ENCODE measurements at regions not wholly inside any gene's neighbourhood (a gene's known extent, or its start where the extent isn't known, plus 50 kb on each side); places are given as distances from the start of the nearest gene placed in this dataset.

DNA sequence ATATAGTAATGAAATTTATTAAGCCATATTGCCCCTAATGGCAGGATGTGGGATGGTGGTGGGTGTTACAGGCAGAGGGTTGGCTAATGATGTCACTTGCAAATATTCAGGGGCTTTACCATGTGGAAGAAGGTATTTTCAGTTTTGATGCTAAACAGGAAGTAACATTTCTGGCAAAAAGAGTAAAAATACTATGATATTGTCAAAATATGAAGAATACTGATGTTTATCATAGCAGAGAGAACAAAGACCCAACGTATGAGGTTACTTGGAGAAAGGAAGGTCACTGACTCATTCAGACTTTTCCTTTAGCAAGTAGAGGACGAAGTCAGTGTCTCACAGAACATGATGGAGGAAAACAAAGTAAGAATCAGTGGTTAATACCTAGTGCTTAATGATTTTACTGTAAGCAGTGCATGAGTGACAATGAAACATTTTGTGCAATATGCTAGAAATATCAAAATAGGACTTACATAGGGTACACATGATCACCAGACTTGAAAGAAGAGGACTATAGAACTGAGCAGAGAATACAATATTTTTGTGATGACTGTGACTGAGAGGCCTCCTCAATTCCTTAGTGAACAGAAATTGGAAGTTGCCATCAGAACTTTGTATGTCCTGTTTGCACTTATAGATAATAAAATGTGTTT is 89.7 kb upstream of the STEAP4 start:
- no peak for DNase-seq (ENCODE audit: low read depth)
- TF ChIP-seq, protein P1, sequence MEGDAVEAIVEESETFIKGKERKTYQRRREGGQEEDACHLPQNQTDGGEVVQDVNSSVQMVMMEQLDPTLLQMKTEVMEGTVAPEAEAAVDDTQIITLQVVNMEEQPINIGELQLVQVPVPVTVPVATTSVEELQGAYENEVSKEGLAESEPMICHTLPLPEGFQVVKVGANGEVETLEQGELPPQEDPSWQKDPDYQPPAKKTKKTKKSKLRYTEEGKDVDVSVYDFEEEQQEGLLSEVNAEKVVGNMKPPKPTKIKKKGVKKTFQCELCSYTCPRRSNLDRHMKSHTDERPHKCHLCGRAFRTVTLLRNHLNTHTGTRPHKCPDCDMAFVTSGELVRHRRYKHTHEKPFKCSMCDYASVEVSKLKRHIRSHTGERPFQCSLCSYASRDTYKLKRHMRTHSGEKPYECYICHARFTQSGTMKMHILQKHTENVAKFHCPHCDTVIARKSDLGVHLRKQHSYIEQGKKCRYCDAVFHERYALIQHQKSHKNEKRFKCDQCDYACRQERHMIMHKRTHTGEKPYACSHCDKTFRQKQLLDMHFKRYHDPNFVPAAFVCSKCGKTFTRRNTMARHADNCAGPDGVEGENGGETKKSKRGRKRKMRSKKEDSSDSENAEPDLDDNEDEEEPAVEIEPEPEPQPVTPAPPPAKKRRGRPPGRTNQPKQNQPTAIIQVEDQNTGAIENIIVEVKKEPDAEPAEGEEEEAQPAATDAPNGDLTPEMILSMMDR (conservative IDR thresholded peaks at IDR 0.05; ENCODE audit: low read depth, low read length): no peak
- no peak overlapping the region for H3K4me3 ChIP-seq (ENCODE audit: low read length)

DNA sequence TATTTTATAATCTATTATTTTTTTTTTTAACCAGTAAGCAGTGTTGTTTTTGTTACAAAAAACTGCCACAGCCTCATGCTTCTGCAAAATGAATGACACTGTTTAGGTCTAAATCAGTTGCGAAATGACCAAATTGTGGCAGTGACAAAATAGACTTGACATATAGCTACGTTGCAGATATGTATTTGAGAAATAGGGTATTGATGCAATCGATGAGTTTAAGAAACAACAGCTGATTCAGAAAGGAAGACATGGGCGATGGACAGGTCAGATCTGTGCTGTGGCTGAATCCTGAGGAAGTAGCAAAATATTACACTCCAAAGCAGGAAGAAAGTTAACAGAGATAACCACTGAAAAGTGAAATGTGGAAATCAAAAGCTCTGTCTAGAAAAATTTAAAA is 89.0 kb upstream of the STEAP4 start:
- no peak for DNase-seq (ENCODE audit: low read depth)
- TF ChIP-seq, protein P1 (conservative IDR thresholded peaks at IDR 0.05; ENCODE audit: low read depth, low read length): no peak
- H3K4me3 ChIP-seq (ENCODE audit: low read length): no peak overlapping the region

DNA sequence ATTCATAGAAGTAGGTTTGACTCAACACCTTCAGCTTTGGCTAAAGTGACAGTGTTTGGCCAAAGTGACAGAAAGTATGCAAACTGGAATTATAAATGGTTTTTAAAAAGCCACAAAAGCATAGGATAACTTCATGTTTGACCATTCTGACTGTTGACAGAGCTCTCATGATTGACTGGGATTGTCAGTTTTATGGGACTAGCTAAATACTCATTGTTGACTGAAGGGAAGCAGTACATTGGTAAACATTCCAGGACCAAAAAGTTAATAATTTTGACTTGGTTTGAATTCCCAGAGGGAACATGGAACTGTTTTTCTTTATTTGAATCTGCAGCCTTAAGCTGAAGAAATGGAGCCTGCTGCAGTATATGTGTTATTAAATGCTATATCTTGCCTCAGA is 84.6 kb upstream of the STEAP4 start:
- no peak for DNase-seq (ENCODE audit: low read depth)
- TF ChIP-seq, protein P1 (conservative IDR thresholded peaks at IDR 0.05; ENCODE audit: low read depth, low read length): no peak
- H3K4me3 ChIP-seq (ENCODE audit: low read length): no peak overlapping the region

DNA sequence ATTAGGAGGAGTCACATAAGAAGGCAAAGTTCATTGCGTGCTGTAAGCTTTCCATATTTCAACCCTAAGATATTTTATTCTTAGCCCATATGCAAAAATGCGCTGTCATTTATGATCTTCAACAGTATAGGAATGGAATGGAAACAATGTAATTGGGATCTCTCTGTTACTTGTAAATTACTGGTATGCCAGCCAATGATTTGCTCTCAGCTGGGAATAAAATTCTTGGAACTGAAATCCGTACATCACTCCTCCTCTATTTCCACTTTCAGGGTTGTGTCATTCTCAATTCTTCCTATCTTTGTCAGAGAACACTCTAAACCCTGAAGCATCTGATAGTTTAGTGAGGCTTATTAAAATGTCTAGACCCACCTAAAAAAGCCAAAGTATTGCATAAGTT is 80.7 kb upstream of the STEAP4 start:
- no peak overlapping the region for H3K4me3 ChIP-seq (ENCODE audit: low read length)
- DNase-seq (ENCODE audit: low read depth): no peak
- TF ChIP-seq, protein P1 (conservative IDR thresholded peaks at IDR 0.05; ENCODE audit: low read depth, low read length): no peak

DNA sequence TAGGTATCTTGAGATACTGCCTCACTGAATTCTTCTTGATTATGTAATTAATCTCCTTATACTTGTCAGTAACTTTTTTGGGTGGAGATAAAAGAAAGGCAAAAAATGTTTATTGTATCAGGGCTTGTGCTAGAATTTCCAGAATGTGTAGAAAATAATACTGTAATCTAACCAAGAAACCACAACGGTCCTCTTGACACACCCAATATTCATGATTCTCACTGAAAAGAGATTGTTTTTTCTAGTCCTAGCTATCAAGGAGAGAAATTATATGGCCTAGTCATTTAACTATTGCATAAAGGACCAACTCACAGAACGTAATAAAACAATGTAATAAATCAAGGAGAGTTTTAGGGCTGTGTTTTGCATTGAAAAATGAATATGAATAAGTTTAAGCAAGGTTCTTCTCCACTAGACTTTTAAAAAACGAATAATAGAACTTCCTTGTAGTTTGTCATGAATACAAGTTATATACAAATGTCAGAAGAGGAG is 80.0 kb upstream of the STEAP4 start:
- H3K4me3 ChIP-seq (ENCODE audit: low read length): no peak overlapping the region
- TF ChIP-seq, protein P1 (conservative IDR thresholded peaks at IDR 0.05; ENCODE audit: low read depth, low read length): no peak
- DNase-seq (ENCODE audit: low read depth): no peak

DNA sequence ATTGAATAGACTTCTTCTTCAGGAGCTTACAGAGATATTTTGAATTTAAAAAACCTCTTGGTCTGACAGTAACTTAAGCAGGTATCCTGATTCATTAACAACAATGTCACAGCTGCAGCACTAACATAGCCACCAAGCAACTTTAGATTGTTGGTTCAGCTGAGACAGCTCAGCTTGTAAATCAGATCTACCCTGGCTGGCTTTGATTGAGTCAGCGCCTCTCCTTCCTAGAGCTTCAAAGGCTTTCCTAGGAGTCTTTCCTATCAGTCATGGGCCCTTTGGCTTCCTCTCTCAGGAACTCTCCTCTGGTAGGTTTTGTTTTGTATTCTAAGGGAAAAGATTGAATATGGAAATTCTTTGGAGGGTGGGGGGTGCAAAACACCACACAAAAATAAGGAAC is 70.7 kb upstream of the STEAP4 start:
- no peak overlapping the region for H3K4me3 ChIP-seq (ENCODE audit: low read length)
- TF ChIP-seq, protein P1 (conservative IDR thresholded peaks at IDR 0.05; ENCODE audit: low read depth, low read length): no peak
- no peak for DNase-seq (ENCODE audit: low read depth)

DNA sequence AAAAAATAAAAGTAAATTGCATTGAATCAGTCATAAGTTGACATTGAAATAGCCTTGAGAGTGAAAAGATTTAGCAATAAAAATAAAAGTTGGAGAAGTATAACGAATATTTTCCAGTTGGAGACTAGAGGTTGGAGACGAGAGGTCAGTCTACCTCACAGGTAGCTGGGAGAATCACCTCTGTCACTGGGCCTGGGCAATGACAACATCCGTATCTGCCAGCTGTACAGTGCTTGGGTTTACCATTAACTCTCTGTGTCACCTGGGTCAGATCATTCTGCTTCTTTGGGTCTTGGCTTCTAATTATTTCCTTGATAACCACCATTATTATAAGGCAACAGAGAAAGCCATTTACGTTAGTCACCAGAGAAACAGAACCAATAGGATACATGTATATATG is 62.0 kb upstream of the STEAP4 start:
- TF ChIP-seq, protein P1 (conservative IDR thresholded peaks at IDR 0.05; ENCODE audit: low read depth, low read length): no peak
- H3K4me3 ChIP-seq (ENCODE audit: low read length): no peak overlapping the region
- DNase-seq (ENCODE audit: low read depth): no peak

All from retinal pigment epithelial cell (primary cell).